HCT116 (cell line): ENCODE measurements at regions not wholly inside any gene's neighbourhood (a gene's known extent, or its start where the extent isn't known, plus 50 kb on each side); places are given as distances from the start of the nearest gene placed in this dataset.

Experiments used
- POLR2A ChIP-seq: IDR thresholded peaks from 2 replicates; pipeline ENCODE4 v1.7.0; 2011; ENCODE audit warnings: borderline replicate concordance; ENCODE audit not compliant: insufficient read depth, insufficient read length; ENCODE audit errors: extremely low read depth
- SRF ChIP-seq: IDR thresholded peaks from 2 replicates; pipeline ENCODE4 v1.6.1; 2012; ENCODE audit warnings: low read depth
- TF ChIP-seq, protein P1 (sequence below), 3 experiments: fragments of 200-600 bp in 1 of 3; sonication (generic) in 1 of 3; IDR thresholded peaks in 2 of 3; conservative IDR thresholded peaks in 1 of 3; 2 replicates each; pipeline ENCODE4 v1.5.1; 2012 to 2017; ENCODE audit warnings: low read depth in 2 of 3, low read length in 2 of 3, antibody characterized with exemption in 1 of 3, borderline replicate concordance in 1 of 3, control low read depth in 1 of 3, mild to moderate bottlenecking in 1 of 3, mixed read lengths in 1 of 3, mixed run types in 1 of 3, moderate library complexity in 1 of 3; ENCODE audit not compliant: insufficient read depth in 1 of 3

DNA sequence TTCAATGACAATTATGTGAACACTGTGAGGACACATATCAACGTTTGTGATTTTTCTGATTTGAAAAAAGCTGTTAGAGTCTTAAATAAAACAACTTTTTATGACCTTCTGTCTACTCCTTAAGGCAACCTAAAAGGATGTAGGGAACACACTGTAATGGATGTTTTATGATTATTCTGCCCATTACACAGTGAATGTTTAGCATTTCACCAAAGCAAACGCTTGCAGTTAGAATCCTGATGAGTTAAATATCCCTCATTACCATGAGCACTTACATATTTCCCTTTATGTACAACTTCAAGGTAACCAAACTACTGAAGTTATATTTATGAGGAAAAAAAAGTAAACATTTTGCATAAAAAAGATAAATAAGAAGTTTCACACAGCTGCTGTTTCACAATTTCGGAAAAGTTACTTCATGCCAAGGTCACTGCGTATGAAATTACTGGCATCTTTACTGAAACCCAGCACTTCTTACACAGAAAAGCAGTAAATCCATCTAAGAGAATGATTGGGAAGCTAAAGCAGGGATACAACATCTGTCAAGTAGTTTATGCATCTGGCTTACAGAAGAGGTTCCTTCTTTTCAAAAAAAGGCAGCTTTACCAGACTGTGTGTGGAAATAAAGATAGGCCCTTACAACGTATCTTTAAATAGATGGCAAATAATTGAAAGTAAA, 733.7 kb upstream of the ATXN8OS start:
- TF ChIP-seq, protein P1, sequence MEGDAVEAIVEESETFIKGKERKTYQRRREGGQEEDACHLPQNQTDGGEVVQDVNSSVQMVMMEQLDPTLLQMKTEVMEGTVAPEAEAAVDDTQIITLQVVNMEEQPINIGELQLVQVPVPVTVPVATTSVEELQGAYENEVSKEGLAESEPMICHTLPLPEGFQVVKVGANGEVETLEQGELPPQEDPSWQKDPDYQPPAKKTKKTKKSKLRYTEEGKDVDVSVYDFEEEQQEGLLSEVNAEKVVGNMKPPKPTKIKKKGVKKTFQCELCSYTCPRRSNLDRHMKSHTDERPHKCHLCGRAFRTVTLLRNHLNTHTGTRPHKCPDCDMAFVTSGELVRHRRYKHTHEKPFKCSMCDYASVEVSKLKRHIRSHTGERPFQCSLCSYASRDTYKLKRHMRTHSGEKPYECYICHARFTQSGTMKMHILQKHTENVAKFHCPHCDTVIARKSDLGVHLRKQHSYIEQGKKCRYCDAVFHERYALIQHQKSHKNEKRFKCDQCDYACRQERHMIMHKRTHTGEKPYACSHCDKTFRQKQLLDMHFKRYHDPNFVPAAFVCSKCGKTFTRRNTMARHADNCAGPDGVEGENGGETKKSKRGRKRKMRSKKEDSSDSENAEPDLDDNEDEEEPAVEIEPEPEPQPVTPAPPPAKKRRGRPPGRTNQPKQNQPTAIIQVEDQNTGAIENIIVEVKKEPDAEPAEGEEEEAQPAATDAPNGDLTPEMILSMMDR (IDR thresholded peaks at IDR 0.05 in 2 of 3, conservative IDR thresholded peaks at IDR 0.05 in 1 of 3; ENCODE audit: borderline replicate concordance in 1 of 3, insufficient read depth in 1 of 3, low read depth in 2 of 3, low read length in 2 of 3), result no peak
- TF ChIP-seq POLR2A (no peak), SRF (no peak)
